Skeletal muscle satellite cell (primary cell): ENCODE measurements at regions not wholly inside any gene's neighbourhood (a gene's known extent, or its start where the extent isn't known, plus 50 kb on each side); places are given as distances from the start of the nearest gene placed in this dataset.
"Not testable (repeated sequence)": the region's sequence is repeated elsewhere in the genome, so short reads cannot be mapped to it uniquely, and the experiment has no call there.

Experiments
- H3K27me3 ChIP-seq: 2 replicates; pipeline ENCODE4 v1.7.0; 2013; ENCODE audit warnings: low read length; ENCODE audit not compliant: control insufficient read depth, insufficient read depth
- H3K36me3 ChIP-seq: 2 replicates; pipeline ENCODE4 v1.7.0; 2013; ENCODE audit warnings: mild to moderate bottlenecking, control low read depth, low read length; ENCODE audit not compliant: insufficient read depth
- H3K4me1 ChIP-seq: 2 replicates; pipeline ENCODE4 v1.7.0; 2013; ENCODE audit warnings: low read length; ENCODE audit not compliant: control insufficient read depth, insufficient read depth
- H3K4me2 ChIP-seq: 2 replicates; pipeline ENCODE4 v1.7.0; 2013; ENCODE audit warnings: mild to moderate bottlenecking, low read length
- H3K4me3 ChIP-seq: 2 replicates; pipeline ENCODE4 v1.7.0; 2013; ENCODE audit warnings: low read length
- H3K9ac ChIP-seq: 2 replicates; pipeline ENCODE4 v1.7.0; 2013; ENCODE audit warnings: mild to moderate bottlenecking, low read depth, low read length, moderate library complexity
- H3K9me3 ChIP-seq: replicated peaks from 2 replicates; pipeline ENCODE4 v1.7.0; 2013; ENCODE audit warnings: mild to moderate bottlenecking, control low read depth, low read length

- H3K9me3 ChIP-seq: no peaks in the 10 kb centered on the region
- no peaks in the 10 kb centered on the region for H3K27me3 ChIP-seq
Observed at GRCh38 chr16:58848662-58849002, 114.5 kb upstream of the GOT2 start.

GRCh38 chr16:58847902-58848661 lies 114.0 kb upstream of the GOT2 start:
- H3K4me1 ChIP-seq: no peaks in the 10 kb centered on the region
- no peak overlapping the region for H3K4me2 ChIP-seq

More at GRCh38 chr16:58848662-58849002, 114.5 kb upstream of the GOT2 start:
- H3K4me1 ChIP-seq: no peaks in the 10 kb centered on the region
- H3K36me3 ChIP-seq: no peaks in the 10 kb centered on the region
- H3K9ac ChIP-seq: no peak overlapping the region
- no peak overlapping the region for H3K4me2 ChIP-seq
- no peak overlapping the region for H3K4me3 ChIP-seq

GRCh38 chr16:58846226-58846625 lies 112.1 kb upstream of the GOT2 start:
- not testable (repeated sequence) for H3K4me1 ChIP-seq, H3K9me3 ChIP-seq

More at GRCh38 chr16:58847902-58848661, 114.0 kb upstream of the GOT2 start:
- Histone ChIP-seq H3K9me3 (no peaks in the 10 kb centered on the region), H3K27me3 (no peaks in the 10 kb centered on the region), H3K4me3 (no peak overlapping the region), H3K36me3 (no peaks in the 10 kb centered on the region), H3K9ac (no peak overlapping the region)

GRCh38 chr16:58843675-58844074 lies 109.6 kb upstream of the GOT2 start:
- Histone ChIP-seq H3K4me2 (no peak overlapping the region), H3K9ac (no peak overlapping the region), H3K36me3 (no peaks in the 10 kb centered on the region), H3K4me3 (no peak overlapping the region), H3K9me3 (no peaks in the 10 kb centered on the region), H3K4me1 (no peaks in the 10 kb centered on the region), H3K27me3 (no peaks in the 10 kb centered on the region)

More at GRCh38 chr16:58846226-58846625, 112.1 kb upstream of the GOT2 start:
- not testable (repeated sequence) for H3K27me3 ChIP-seq, H3K36me3 ChIP-seq, H3K4me3 ChIP-seq, H3K4me2 ChIP-seq, H3K9ac ChIP-seq

GRCh38 chr16:58842746-58843145 lies 108.6 kb upstream of the GOT2 start:
- H3K9ac ChIP-seq: no peak overlapping the region
- no peak overlapping the region for H3K4me2 ChIP-seq
- H3K27me3 ChIP-seq: no peaks in the 10 kb centered on the region
- no peak overlapping the region for H3K4me3 ChIP-seq
- no peaks in the 10 kb centered on the region for H3K9me3 ChIP-seq
- H3K36me3 ChIP-seq: no peaks in the 10 kb centered on the region
- H3K4me1 ChIP-seq: no peaks in the 10 kb centered on the region

GRCh38 chr16:58842156-58842555 lies 108.0 kb upstream of the GOT2 start:
- Histone ChIP-seq H3K9me3 (no peaks in the 10 kb centered on the region), H3K36me3 (no peaks in the 10 kb centered on the region), H3K27me3 (no peaks in the 10 kb centered on the region), H3K4me2 (no peak overlapping the region), H3K4me1 (no peaks in the 10 kb centered on the region), H3K4me3 (no peak overlapping the region), H3K9ac (no peak overlapping the region)

- Histone ChIP-seq H3K9ac (no peak overlapping the region), H3K9me3 (no peaks in the 10 kb centered on the region), H3K27me3 (no peaks in the 10 kb centered on the region), H3K4me2 (no peak overlapping the region), H3K36me3 (no peaks in the 10 kb centered on the region), H3K4me3 (no peak overlapping the region), H3K4me1 (no peaks in the 10 kb centered on the region)
Observed at GRCh38 chr16:58837950-58838349, 103.8 kb upstream of the GOT2 start.

- Histone ChIP-seq H3K4me2 (no peak overlapping the region), H3K4me1 (no peaks in the 10 kb centered on the region), H3K36me3 (no peaks in the 10 kb centered on the region), H3K9ac (no peak overlapping the region), H3K27me3 (no peaks in the 10 kb centered on the region), H3K4me3 (no peak overlapping the region), H3K9me3 (no peaks in the 10 kb centered on the region)
Observed at GRCh38 chr16:58836427-58836826, 102.3 kb upstream of the GOT2 start.

GRCh38 chr16:58832386-58832895 lies 98.3 kb upstream of the GOT2 start:
- Histone ChIP-seq H3K4me1 (no peaks in the 10 kb centered on the region), H3K9ac (no peak overlapping the region), H3K4me3 (no peak overlapping the region), H3K27me3 (no peaks in the 10 kb centered on the region), H3K4me2 (no peak overlapping the region), H3K36me3 (no peaks in the 10 kb centered on the region), H3K9me3 (no peaks in the 10 kb centered on the region)

- Histone ChIP-seq H3K9ac (no peak overlapping the region), H3K36me3 (no peaks in the 10 kb centered on the region), H3K4me3 (no peak overlapping the region), H3K9me3 (no peaks in the 10 kb centered on the region), H3K4me2 (no peak overlapping the region), H3K27me3 (no peaks in the 10 kb centered on the region), H3K4me1 (no peaks in the 10 kb centered on the region)
Observed at GRCh38 chr16:58831386-58831785, 97.3 kb upstream of the GOT2 start.

- Histone ChIP-seq H3K9ac (no peak overlapping the region), H3K36me3 (no peaks in the 10 kb centered on the region), H3K27me3 (no peaks in the 10 kb centered on the region), H3K4me2 (no peak overlapping the region), H3K4me3 (no peak overlapping the region), H3K4me1 (no peaks in the 10 kb centered on the region), H3K9me3 (no peaks in the 10 kb centered on the region)
Observed at GRCh38 chr16:58828901-58829545, 94.9 kb upstream of the GOT2 start.

GRCh38 chr16:58824201-58824600 lies 90.1 kb upstream of the GOT2 start:
- no peak overlapping the region for H3K4me3 ChIP-seq
- H3K4me1 ChIP-seq: no peaks in the 10 kb centered on the region
- H3K27me3 ChIP-seq: no peaks in the 10 kb centered on the region

More at GRCh38 chr16:58824201-58824600, 90.1 kb upstream of the GOT2 start:
- Histone ChIP-seq H3K9ac (no peak overlapping the region), H3K4me2 (no peak overlapping the region), H3K36me3 (no peaks in the 10 kb centered on the region), H3K9me3 (no peaks in the 10 kb centered on the region)
